HG03457 (cell line): ENCODE measurements at regions not wholly inside any gene's neighbourhood (a gene's known extent, or its start where the extent isn't known, plus 50 kb on each side); places are given as distances from the start of the nearest gene placed in this dataset.
"Not testable (repeated sequence)": the region's sequence is repeated elsewhere in the genome, so short reads cannot be mapped to it uniquely, and the experiment has no call there.

Experiments
- ATAC-seq: cut with Tn5 transposase; IDR thresholded peaks from one replicate; pipeline ENCODE4 v1.9.1; 2021; ENCODE audit warnings: moderate number of reproducible peaks; ENCODE audit not compliant: unreplicated experiment

GRCh38 chrX:40258909-40259308 lies 161.2 kb upstream of the BCOR start:
- ATAC-seq, result no peak

- ATAC-seq, result no peak
Measured at GRCh38 chrX:40253771-40254170, 156.0 kb upstream of the BCOR start.

- ATAC-seq, result no peak
Measured at GRCh38 chrX:40249582-40249981, 151.8 kb upstream of the BCOR start.

- ATAC-seq, result no peak
Measured at GRCh38 chrX:40248822-40249221, 151.1 kb upstream of the BCOR start.

- ATAC-seq, result no peak
Measured at GRCh38 chrX:40247848-40248622, 150.3 kb upstream of the BCOR start.

GRCh38 chrX:40247382-40247781 lies 149.6 kb upstream of the BCOR start:
- no peak for ATAC-seq

GRCh38 chrX:40245488-40246071 lies 147.8 kb upstream of the BCOR start:
- ATAC-seq, result no peak

GRCh38 chrX:40244980-40245379 lies 147.2 kb upstream of the BCOR start:
- ATAC-seq, result no peak

- no peak for ATAC-seq
Measured at GRCh38 chrX:40243755-40244515, 146.2 kb upstream of the BCOR start.

GRCh38 chrX:40240844-40241243 lies 143.1 kb upstream of the BCOR start:
- no peak for ATAC-seq

- no peak for ATAC-seq
Measured at GRCh38 chrX:40237731-40238178, 140.0 kb upstream of the BCOR start.

GRCh38 chrX:40230646-40231045 lies 132.9 kb upstream of the BCOR start:
- ATAC-seq, result no peak

- no peak for ATAC-seq
Measured at GRCh38 chrX:40227125-40227524, 129.4 kb upstream of the BCOR start.

- ATAC-seq, result no peak
Measured at GRCh38 chrX:40224658-40225057, 126.9 kb upstream of the BCOR start.

- ATAC-seq, result not testable (repeated sequence)
Measured at GRCh38 chrX:40222612-40223011, 124.9 kb upstream of the BCOR start.

GRCh38 chrX:40213092-40213491 lies 115.3 kb upstream of the BCOR start:
- ATAC-seq, result no peak

- no peak for ATAC-seq
Measured at GRCh38 chrX:40209951-40210617, 112.3 kb upstream of the BCOR start.

- no peak for ATAC-seq
Measured at GRCh38 chrX:40207626-40208025, 109.9 kb upstream of the BCOR start.

GRCh38 chrX:40205471-40205870 lies 107.7 kb upstream of the BCOR start:
- ATAC-seq, result no peak

- ATAC-seq, result no peak
Measured at GRCh38 chrX:40202456-40202855, 104.7 kb upstream of the BCOR start.

GRCh38 chrX:40201329-40201885 lies 103.6 kb upstream of the BCOR start:
- peak; percentile 69 for ATAC-seq
